ENCODE measurements at regions not wholly inside any gene's neighbourhood (a gene's known extent, or its start where the extent isn't known, plus 50 kb on each side); places are given as distances from the start of the nearest gene placed in this dataset.

DNA sequence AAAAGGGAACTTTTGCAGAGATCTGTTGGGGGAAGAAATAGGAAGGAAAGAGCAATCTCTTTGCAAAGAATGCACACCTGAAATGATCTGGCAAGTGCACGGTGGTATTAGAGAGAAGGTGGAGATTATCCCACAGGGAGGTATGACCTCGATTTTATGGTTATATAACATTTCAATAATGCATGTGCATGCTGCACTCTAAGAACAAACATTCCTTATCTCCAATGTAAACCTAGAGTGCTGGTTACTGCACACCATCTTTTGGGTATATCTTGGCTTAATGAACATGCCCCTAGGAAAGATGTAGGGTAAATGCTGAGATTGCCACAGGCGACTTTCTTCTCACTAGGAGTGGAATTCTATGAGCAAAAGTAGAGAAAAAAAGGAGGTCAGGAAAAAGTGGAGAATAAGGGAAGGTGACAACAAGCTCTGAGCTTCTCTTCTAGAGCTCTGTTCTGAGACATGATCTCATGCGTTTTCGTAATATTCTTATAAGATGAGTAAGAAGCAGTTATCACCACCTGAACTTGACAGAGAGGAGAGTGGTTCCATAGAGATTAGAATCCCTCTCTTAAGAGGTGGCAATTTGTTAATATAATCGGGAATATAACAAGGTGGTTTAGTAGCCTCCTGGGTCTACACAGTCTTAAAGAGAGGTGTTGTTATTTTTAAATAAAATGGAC lies 117.5 kb upstream of the TMC3 start:
- TF ChIP-seq GABPB2 (CRISPR knock-in tag; conservative IDR thresholded peaks at IDR 0.05), result no peak
- TF ChIP-seq CREB1 (IDR thresholded peaks at IDR 0.05), result no peak
- TF ChIP-seq CREB1 (CRISPR knock-in tag; IDR thresholded peaks at IDR 0.05), result no peak
- TF ChIP-seq SNAPC5 (CRISPR knock-in tag; IDR thresholded peaks at IDR 0.05), result no peak
- TF ChIP-seq, protein P1, sequence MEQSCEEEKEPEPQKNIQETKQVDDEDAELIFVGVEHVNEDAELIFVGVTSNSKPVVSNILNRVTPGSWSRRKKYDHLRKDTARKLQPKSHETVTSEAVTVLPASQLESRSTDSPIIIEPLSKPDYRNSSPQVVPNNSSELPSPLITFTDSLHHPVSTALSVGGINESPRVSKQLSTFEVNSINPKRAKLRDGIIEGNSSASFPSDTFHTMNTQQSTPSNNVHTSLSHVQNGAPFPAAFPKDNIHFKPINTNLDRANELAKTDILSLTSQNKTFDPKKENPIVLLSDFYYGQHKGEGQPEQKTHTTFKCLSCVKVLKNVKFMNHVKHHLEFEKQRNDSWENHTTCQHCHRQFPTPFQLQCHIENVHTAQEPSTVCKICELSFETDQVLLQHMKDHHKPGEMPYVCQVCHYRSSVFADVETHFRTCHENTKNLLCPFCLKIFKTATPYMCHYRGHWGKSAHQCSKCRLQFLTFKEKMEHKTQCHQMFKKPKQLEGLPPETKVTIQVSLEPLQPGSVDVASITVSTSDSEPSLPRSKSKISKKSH (CRISPR knock-in tag; IDR thresholded peaks at IDR 0.05), result no peak
- TF ChIP-seq MITF (IDR thresholded peaks at IDR 0.05), result no peak
- no peak for TF ChIP-seq GABPA (tag; conservative IDR thresholded peaks at IDR 0.05; ENCODE audit: low read depth)
- TF ChIP-seq CTCF (IDR thresholded peaks at IDR 0.05 in 2 of 3, conservative IDR thresholded peaks at IDR 0.05 in 1 of 3; ENCODE audit: insufficient read depth in 2 of 3, low read depth in 1 of 3, low read length in 3 of 3), result no peak
